H9 (cell line): ENCODE measurements at regions not wholly inside any gene's neighbourhood (a gene's known extent, or its start where the extent isn't known, plus 50 kb on each side); places are given as distances from the start of the nearest gene placed in this dataset.

Source experiments
- DNase-seq: peaks from one replicate; pipeline ENCODE4 v3.0.0-alpha.2; 2017
- H2AFZ ChIP-seq: one replicate; pipeline ENCODE4 v1.6.1; 2013; ENCODE audit warnings: mild to moderate bottlenecking, low read length, control low read depth, moderate library complexity
- H2AK5ac ChIP-seq: 2 replicates; pipeline ENCODE4 v1.6.1; 2013; ENCODE audit warnings: low read length, control low read depth, mixed read lengths; ENCODE audit not compliant: insufficient read length
- H2BK120ac ChIP-seq: one replicate; pipeline ENCODE4 v1.6.1; 2013; ENCODE audit warnings: low read depth, mild to moderate bottlenecking, low read length, control low read depth, inconsistent platforms; ENCODE audit not compliant: poor library complexity, severe bottlenecking
- H2BK12ac ChIP-seq: 2 replicates; pipeline ENCODE4 v1.6.1; 2013; ENCODE audit warnings: low read length, control low read depth, mixed read lengths, low read depth; ENCODE audit not compliant: insufficient read length
- H2BK15ac ChIP-seq: 2 replicates; pipeline ENCODE4 v1.6.1; 2013; ENCODE audit warnings: low read depth, low read length, control low read depth
- H2BK20ac ChIP-seq: one replicate; pipeline ENCODE4 v1.6.1; 2013; ENCODE audit warnings: low read depth, mild to moderate bottlenecking, low read length, control low read depth, inconsistent platforms; ENCODE audit not compliant: poor library complexity, severe bottlenecking
- H2BK5ac ChIP-seq: 2 replicates; pipeline ENCODE4 v1.6.1; 2013; ENCODE audit warnings: low read length, control low read depth, mixed read lengths; ENCODE audit not compliant: insufficient read length
- H3K14ac ChIP-seq: 2 replicates; pipeline ENCODE4 v1.6.1; 2013; ENCODE audit warnings: low read length, control low read depth; ENCODE audit not compliant: insufficient read depth
- H3K18ac ChIP-seq: 2 replicates; pipeline ENCODE4 v1.6.1; 2013; ENCODE audit warnings: low read depth, mild to moderate bottlenecking, mixed read lengths, low read length, control low read depth; ENCODE audit not compliant: insufficient read length
- H3K23ac ChIP-seq: 2 replicates; pipeline ENCODE4 v1.6.1; 2013; ENCODE audit warnings: low read length, control low read depth, mixed read lengths, low read depth; ENCODE audit not compliant: insufficient read length
- H3K23me2 ChIP-seq: 2 replicates; pipeline ENCODE4 v1.6.1; 2013; ENCODE audit warnings: low read depth, mild to moderate bottlenecking, mixed read lengths, low read length, control low read depth; ENCODE audit not compliant: insufficient read length, poor library complexity, severe bottlenecking
- H3K27ac ChIP-seq: 2 replicates; pipeline ENCODE4 v1.5.1; 2013; ENCODE audit warnings: low read length, control low read depth, mixed read lengths, low read depth; ENCODE audit not compliant: insufficient read length
- H3K27me3 ChIP-seq: 2 replicates; pipeline ENCODE4 v1.6.1; 2013; ENCODE audit warnings: low read length, control low read depth, inconsistent platforms; ENCODE audit not compliant: insufficient read depth
- H3K4ac ChIP-seq: 2 replicates; pipeline ENCODE4 v1.6.1; 2013; ENCODE audit warnings: low read depth, mild to moderate bottlenecking, control low read depth, inconsistent platforms, low read length, moderate library complexity
- H3K4me1 ChIP-seq: 2 replicates; pipeline ENCODE4 v1.6.1; 2013; ENCODE audit warnings: low read length, control low read depth, inconsistent platforms; ENCODE audit not compliant: insufficient read depth
- H3K4me2 ChIP-seq: 2 replicates; pipeline ENCODE4 v1.6.1; 2013; ENCODE audit warnings: low read length, control low read depth, mixed read lengths; ENCODE audit not compliant: insufficient read length, insufficient read depth
- H3K56ac ChIP-seq: 2 replicates; pipeline ENCODE4 v1.6.1; 2013; ENCODE audit warnings: low read depth, mild to moderate bottlenecking, mixed read lengths, low read length, control low read depth; ENCODE audit not compliant: insufficient read length
- H3K79me1 ChIP-seq: 2 replicates; pipeline ENCODE4 v1.6.1; 2013; ENCODE audit warnings: low read depth, mild to moderate bottlenecking, moderate library complexity, low read length, control low read depth, inconsistent platforms; ENCODE audit not compliant: insufficient read depth, poor library complexity, severe bottlenecking
- H3K79me2 ChIP-seq: 2 replicates; pipeline ENCODE4 v1.6.1; 2013; ENCODE audit warnings: low read length, control low read depth, inconsistent platforms; ENCODE audit not compliant: insufficient read depth
- H3K9ac ChIP-seq: 2 replicates; pipeline ENCODE4 v1.6.1; 2013; ENCODE audit warnings: low read length, control low read depth, mixed read lengths; ENCODE audit not compliant: insufficient read length; ENCODE audit errors: extremely low read depth
- H3K9me3 ChIP-seq: one replicate; pipeline ENCODE4 v1.6.1; 2013; ENCODE audit warnings: low read depth, low read length, inconsistent platforms; ENCODE audit not compliant: control insufficient read depth
- H3T11ph ChIP-seq: one replicate; pipeline ENCODE4 v1.6.1; 2013; ENCODE audit warnings: mild to moderate bottlenecking, low read length, control low read depth, inconsistent platforms
- H4K20me1 ChIP-seq: one replicate; pipeline ENCODE4 v1.6.1; 2013; ENCODE audit not compliant: control insufficient read depth, insufficient read length, insufficient read depth
- H4K5ac ChIP-seq: 2 replicates; pipeline ENCODE4 v1.6.1; 2013; ENCODE audit warnings: low read depth, mild to moderate bottlenecking, mixed read lengths, low read length, control low read depth; ENCODE audit not compliant: insufficient read length
- H4K8ac ChIP-seq: replicated peaks from 2 replicates; pipeline ENCODE4 v1.6.1; 2013; ENCODE audit warnings: low read length, control low read depth, mixed read lengths, low read depth; ENCODE audit not compliant: insufficient read length
- H4K91ac ChIP-seq: 2 replicates; pipeline ENCODE4 v1.6.1; 2013; ENCODE audit warnings: low read depth, mild to moderate bottlenecking, moderate library complexity, mixed read lengths, low read length, control low read depth; ENCODE audit not compliant: insufficient read length
- H3K27ac Mint-ChIP-seq, 3 experiments: 2 replicates in 2 of 3; 3 replicates in 1 of 3; pipeline ENCODE4 v1.8.0; 2020 to 2021; ENCODE audit warnings: mixed read lengths in 3 of 3, mild to moderate bottlenecking in 1 of 3, moderate library complexity in 1 of 3
- H3K27me3 Mint-ChIP-seq: 2 replicates; pipeline ENCODE4 v1.8.0; 2021; ENCODE audit warnings: low read depth, mild to moderate bottlenecking, moderate library complexity, mixed read lengths
- H3K36me3 Mint-ChIP-seq, 3 experiments: 2 replicates in 2 of 3; 3 replicates in 1 of 3; pipeline ENCODE4 v1.8.0; 2020 to 2021; ENCODE audit warnings: low read depth in 3 of 3, mixed read lengths in 3 of 3; ENCODE audit not compliant: insufficient read depth in 1 of 3
- H3K4me1 Mint-ChIP-seq, 2 experiments: 2 replicates each; pipeline ENCODE4 v1.8.0; 2020; ENCODE audit warnings: mixed read lengths in 2 of 2
- H3K4me3 Mint-ChIP-seq, 2 experiments: 2 replicates in 1 of 2; 3 replicates in 1 of 2; pipeline ENCODE4 v1.8.0; 2020 to 2021; ENCODE audit warnings: mild to moderate bottlenecking in 2 of 2, mixed read lengths in 2 of 2, moderate library complexity in 1 of 2
- H3K9me3 Mint-ChIP-seq, 2 experiments: 2 replicates in 1 of 2; 3 replicates in 1 of 2; pipeline ENCODE4 v1.8.0; 2020; ENCODE audit warnings: mild to moderate bottlenecking in 2 of 2, mixed read lengths in 2 of 2, moderate library complexity in 1 of 2
- WGBS: extraction: QIAGEN DNeasy Blood & Tissue Kit; methylation state at CpG from one replicate; pipeline ENCODE4 v1.1.7; 2013; ENCODE audit warnings: missing lambda C conversion rate, low lambda C conversion rate, mixed read lengths; ENCODE audit not compliant: insufficient read length; ENCODE audit errors: extremely low coverage; 5-methylcytosine and 5-hydroxymethylcytosine counted together
- TF ChIP-seq, protein P1 (sequence below): fragments of 200-600 bp; sonication (generic); conservative IDR thresholded peaks from 3 replicates; pipeline ENCODE4 v1.8.0; 2021; ENCODE audit warnings: antibody characterized with exemption, mild to moderate bottlenecking

DNA sequence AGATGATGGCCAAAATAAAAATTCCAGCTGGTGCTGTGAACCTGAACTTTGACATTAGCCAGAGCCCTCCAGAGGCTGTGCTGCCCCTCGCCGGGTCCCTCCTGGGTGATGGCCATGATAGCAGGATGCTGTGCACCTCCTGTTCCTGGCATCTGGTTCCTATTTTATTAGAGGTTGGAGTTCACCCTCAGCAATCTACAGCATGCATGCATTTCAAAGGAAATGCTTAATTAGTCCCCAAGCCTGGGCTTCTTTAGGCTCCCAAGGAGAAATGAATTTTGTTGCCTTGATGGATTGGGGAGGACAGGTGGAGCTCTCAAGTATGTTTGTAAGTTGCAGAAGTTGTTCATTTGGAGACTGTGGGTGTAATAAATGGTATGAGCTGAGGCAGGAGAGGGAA is 166.9 kb downstream of the GLI2 start:
- WGBS: no CpG with 5 or more reads among the region's 2 CpGs
- no peaks in the 10 kb centered on the region; the same call in 1 of the 2 replicates for H3K27me3 Mint-ChIP-seq

More for the DNA sequence above, 166.9 kb downstream of the GLI2 start:
- Histone ChIP-seq H4K91ac (no peak overlapping the region), H3K23ac (no peak overlapping the region), H2BK15ac (no peak overlapping the region), H4K8ac (no peak overlapping the region), H4K20me1 (peaks cover 2% of the 10 kb centered on the region), H2BK5ac (no peak overlapping the region), H3K79me2 (no peaks in the 10 kb centered on the region; the same call in 1 of the 2 replicates), H4K5ac (no peak overlapping the region), H2AK5ac (no peak overlapping the region), H3K9me3 (no peaks in the 10 kb centered on the region), H3K4me1 (peaks cover 3% of the 10 kb centered on the region; the same call in 1 of the 2 replicates), H2BK20ac (no peak overlapping the region), H3K56ac (no peak overlapping the region), H3K9ac (no peak overlapping the region), H3K23me2 (no peaks in the 10 kb centered on the region), H3K4ac (no peak overlapping the region), H2AFZ (no peak overlapping the region), H2BK12ac (no peak overlapping the region), H3K18ac (no peak overlapping the region), H3T11ph (no peak overlapping the region), H3K4me2 (no peak overlapping the region), H3K27ac (no peak overlapping the region), H3K14ac (no peak overlapping the region), H2BK120ac (no peak overlapping the region), H3K27me3 (no peaks in the 10 kb centered on the region), H3K79me1 (no peaks in the 10 kb centered on the region)
- Mint-ChIP-seq H3K4me3 (no peak overlapping the region), H3K4me1 (peaks cover 55 to 62% of the 10 kb centered on the region in 2 experiments), H3K27ac (no peak overlapping the region), H3K36me3 (peaks cover 7 to 13% (median 12%) of the 10 kb centered on the region in 3 experiments; a peak in 5 of 7 replicates), H3K9me3 (no peaks in the 10 kb centered on the region)
- TF ChIP-seq, protein P1, sequence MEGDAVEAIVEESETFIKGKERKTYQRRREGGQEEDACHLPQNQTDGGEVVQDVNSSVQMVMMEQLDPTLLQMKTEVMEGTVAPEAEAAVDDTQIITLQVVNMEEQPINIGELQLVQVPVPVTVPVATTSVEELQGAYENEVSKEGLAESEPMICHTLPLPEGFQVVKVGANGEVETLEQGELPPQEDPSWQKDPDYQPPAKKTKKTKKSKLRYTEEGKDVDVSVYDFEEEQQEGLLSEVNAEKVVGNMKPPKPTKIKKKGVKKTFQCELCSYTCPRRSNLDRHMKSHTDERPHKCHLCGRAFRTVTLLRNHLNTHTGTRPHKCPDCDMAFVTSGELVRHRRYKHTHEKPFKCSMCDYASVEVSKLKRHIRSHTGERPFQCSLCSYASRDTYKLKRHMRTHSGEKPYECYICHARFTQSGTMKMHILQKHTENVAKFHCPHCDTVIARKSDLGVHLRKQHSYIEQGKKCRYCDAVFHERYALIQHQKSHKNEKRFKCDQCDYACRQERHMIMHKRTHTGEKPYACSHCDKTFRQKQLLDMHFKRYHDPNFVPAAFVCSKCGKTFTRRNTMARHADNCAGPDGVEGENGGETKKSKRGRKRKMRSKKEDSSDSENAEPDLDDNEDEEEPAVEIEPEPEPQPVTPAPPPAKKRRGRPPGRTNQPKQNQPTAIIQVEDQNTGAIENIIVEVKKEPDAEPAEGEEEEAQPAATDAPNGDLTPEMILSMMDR: no peak
- DNase-seq: no peak
